NCI-H748 treated with DMSO at 0.1 percent for 48 hours (cell line): ENCODE measurements at regions not wholly inside any gene's neighbourhood (a gene's known extent, or its start where the extent isn't known, plus 50 kb on each side); places are given as distances from the start of the nearest gene placed in this dataset.
"Not testable (repeated sequence)": the region's sequence is repeated elsewhere in the genome, so short reads cannot be mapped to it uniquely, and the experiment has no call there.

Experiments
- DNase-seq: peaks from one replicate; lab custom pipeline; 2025; lab: John Stamatoyannopoulos, UW

DNA sequence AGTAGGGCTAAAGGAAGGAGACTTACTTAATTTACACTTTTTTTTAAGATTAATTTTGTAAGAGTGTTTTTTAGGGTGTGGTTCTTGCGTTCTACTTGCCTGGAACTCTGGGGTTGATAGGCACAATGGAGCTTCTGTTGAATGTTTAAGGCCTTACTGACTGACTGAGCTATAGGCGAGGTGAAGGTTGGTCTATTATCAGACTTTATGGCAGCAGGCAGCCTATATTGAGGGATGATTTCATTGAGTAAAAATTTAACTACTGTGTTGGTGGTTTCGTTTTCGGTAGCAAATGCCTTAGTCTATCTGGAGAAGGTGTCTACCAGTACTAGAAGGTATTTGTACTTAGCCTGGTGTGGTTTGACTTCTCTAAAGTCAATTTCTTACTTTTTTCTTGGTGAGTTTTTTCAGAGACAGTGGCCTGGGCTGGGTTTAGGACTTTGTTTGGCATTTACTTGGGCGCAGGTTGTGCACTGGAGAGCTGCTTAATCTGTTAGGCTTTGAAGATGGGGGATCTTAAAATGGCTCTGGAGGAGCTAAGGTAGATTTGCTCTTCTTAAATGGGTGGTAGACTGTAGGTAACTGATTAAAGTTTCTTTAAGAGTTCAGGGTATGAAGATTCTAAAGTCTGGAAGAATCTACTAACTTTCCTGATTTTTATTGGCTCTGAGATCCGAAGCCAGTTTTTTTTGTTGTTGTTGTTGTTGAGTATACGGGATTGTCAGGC is 164.5 kb upstream of the CCZ1B start:
- not testable (repeated sequence) for DNase-seq

DNA sequence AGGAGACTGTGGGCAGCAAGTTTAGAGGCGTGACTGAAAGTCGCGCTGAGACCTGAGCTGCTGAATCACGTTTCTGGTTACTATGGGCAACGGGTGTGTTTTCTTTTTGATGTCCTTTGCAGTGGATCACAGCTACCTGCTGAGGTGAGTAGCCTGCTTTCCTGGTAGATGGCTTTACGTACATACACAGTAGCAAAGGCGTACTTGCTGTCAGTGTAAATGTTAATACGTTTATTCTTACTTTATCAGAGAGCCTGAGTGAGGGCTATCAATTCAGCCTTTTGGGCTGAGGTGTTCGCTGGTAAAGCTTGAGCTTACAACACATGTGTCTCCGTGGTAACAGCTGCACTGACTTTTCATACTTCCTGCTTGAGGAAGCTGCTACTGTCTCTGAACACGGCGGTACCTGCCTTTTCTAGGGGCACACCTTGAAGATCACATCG is 165.1 kb upstream of the CCZ1B start:
- peak; percentile 76 for DNase-seq

DNA sequence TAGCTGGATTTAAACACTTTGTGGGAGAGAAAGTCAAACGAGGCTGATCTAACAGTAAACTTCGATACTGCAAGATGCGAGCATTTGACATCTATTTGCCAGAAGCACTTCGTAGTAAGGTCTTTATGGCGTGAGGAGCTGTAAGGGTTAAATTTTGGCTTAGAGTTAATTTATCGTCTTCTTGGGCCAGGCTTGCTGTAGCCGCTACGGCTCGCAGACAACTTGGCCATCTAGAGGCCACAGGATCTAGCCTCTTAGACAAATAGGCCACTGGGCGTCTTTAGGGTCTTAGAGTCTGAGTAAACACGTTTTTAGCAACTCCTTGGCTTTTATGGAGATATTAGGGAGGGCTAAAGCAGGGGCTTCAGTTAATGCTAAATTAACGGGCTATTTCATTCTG is 165.6 kb upstream of the CCZ1B start:
- DNase-seq: not testable (repeated sequence)

- not testable (repeated sequence) for DNase-seq
Observed at GRCh38 chr7:6992133-6992532, 166.1 kb upstream of the CCZ1B start.

GRCh38 chr7:6995026-6995425 is 169.0 kb upstream of the CCZ1B start:
- not testable (repeated sequence) for DNase-seq

DNA sequence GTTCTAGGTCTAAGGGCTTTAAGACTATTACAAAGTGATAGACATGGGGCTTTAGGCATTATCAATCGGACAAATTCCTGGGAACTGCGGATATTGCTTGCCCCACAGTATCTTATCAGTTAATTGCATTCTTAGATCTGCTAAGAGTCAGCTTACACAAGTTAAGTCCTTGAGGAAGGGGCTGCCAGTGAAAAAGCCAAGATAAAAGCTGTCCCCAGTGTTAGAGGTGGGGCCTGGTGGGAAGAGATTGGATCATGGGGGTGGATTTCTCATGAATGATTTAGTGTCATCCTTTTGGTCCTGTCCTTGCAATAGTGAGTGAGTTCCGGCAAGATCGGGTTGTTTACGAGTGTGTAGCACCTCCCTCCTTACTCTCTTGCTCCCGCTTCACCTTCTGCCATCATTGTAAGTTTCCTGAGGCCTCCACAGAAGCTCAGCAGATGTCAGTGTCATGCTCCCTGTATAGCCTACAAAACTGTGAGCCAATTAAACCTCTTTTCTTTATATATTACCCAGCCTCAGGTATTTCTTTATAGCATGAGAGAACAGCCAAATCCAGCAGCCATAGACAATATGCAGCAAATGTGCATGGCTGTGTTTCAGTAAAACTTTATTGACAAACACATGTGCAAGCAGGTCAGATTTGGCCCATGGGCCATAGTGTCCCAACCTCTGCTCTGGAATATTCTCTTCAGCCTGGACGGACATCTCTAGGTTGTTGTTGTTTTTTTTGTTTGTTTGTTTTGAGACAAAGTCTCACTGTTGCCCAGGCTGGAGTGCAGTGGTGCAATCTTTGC is 169.6 kb upstream of the CCZ1B start:
- not testable (repeated sequence) for DNase-seq

- DNase-seq: not testable (repeated sequence)
Observed at GRCh38 chr7:6999067-6999666, 173.1 kb upstream of the CCZ1B start.

- peak; percentile 78 for DNase-seq
Observed at GRCh38 chr7:7002418-7003062, 176.5 kb upstream of the CCZ1B start.

DNA sequence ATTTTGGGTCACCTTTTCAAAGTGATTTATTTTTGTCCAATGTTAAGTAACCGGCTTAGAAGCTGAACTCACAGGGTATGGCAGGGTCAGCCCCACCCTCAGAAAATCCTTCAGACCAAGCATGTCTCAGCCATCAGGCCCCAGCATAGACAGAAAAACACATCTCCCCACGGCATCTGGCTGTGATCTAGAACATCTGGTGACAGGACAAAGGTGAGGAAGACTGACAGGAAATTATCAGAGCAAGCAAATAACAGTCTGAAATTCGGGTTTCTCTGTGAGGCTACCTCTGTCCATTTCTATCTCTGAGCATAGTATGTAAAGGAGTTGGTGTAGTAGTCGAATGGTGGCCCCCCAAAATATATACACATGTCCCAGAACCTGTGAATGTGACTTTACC is 177.0 kb upstream of the C1GALT1 start:
- no peak for DNase-seq

DNA sequence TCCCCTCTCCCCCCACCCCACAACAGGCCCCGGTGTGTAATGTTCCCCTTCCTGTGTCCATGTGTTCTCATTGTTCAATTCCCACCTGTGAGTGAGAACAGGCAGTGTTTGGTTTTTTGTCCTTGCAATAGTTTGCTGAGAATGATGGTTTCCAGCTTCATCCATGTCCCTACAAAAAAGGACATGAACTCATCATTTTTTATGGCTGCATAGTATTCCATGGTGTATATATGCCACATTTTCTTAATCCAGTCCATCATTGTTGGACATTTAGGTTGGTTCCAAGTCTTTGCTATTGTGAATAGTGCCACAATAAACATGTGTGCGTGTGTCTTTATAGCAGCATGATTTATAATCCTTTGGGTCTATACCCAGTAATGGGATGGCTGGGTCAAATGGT is 176.4 kb upstream of the C1GALT1 start:
- not testable (repeated sequence) for DNase-seq

DNA sequence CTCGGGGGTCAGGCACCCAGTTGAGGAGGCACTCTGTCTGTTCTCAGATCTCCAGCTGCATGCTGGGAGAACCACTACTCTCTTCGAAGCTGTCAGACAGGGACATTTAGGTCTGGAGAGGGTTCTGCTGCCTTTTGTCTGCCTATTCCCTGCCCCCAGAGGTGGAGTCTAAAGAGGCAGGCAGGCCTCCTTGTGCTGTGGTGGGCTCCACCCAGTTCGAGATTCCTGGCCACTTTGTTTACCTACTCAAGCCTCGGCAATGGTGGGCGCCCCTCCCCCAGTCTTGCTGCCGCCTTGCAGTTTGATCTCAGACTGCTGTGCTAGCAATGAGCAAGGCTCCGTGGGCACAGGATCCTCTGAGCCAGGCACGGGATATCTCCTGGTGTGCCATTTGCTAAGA is 171.1 kb upstream of the C1GALT1 start:
- not testable (repeated sequence) for DNase-seq

- DNase-seq: not testable (repeated sequence)
Observed at GRCh38 chr7:7011751-7012150, 170.6 kb upstream of the C1GALT1 start.

- no peak for DNase-seq
Observed at GRCh38 chr7:7014827-7015595, 167.3 kb upstream of the C1GALT1 start.

DNA sequence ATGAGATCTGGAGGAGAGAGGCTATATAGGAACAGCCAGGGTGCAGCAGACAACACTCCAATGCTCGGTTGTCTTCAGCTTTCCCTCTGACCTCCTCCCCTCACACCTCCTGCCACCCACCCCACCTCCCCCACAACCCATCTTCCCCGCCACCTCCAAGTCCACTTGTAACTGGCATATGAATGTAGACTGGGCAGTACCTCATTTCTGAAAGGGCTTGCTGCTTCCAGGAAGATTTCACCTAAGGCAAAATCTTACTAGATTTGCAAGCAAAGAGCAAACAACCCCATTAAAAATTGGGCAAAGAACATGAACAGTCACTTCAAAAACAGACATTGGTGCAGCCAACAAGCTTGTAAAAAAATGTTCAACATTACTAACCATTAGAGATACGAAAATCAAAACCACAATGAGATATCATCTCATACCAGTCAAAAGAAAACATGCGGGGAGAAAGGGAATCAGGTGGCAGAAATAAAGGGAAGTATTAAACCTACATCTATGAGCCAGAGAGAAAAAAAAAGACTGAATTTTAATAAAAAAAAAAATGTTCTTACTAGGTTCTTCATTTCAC is 164.6 kb upstream of the C1GALT1 start:
- DNase-seq: no peak

DNA sequence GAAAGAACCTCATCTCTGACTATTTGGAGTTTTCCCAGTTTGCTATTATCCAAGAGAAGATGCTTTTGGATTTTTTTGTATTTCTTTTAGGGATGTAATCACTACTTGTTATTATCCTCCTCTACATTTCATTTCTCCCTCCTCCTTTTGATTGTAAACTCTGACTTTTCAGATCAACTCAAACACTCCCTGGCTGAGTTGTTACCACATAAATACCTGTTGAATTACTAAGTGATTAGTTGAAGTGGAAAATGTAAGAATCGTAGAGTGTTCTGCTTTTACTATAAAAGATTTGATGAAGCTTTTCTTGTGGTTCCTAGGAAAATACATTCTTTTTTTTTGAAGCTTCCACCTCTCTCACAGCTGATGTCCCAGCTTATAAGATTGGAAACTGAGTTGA is 164.1 kb upstream of the C1GALT1 start:
- DNase-seq: no peak

DNA sequence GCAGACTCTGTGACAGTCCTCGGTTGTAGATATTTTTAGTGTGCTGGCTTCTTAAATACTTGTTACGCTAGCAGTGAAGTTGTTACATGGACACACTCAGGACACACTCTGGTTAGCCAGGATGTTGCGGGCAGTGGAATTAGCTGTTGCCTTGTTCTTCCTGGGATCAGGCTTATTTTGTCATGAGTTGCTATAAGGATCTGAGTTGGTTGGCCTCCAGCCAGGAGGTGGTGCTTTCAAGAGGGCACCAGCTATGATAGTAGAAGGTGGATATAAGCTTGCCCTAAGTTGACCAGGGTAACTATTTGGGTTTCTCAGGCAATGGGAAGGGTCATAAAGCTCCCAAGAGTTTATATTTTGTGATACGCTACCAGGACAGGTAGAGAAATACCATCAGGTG is 150.1 kb upstream of the C1GALT1 start:
- no peak for DNase-seq

DNA sequence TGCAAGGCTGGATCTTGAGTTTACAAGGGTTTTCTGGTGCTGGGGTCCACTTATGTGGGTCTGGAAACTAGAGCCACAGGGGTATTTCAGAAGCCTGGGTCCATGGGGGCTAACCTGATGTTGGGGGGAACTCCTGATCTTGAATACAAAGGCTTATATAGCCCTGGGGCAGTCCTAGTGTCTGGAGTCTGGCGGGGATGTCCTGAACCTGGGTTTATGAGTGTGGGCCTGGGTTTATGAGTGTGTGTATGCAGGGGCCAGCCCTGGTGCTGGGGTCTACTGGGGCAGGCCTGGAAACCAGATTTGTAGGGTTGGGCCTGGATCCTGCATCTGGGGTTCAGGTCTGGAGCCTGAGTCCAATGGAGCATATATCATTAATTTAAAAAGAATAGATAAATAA is 146.5 kb upstream of the C1GALT1 start:
- no peak for DNase-seq

DNA sequence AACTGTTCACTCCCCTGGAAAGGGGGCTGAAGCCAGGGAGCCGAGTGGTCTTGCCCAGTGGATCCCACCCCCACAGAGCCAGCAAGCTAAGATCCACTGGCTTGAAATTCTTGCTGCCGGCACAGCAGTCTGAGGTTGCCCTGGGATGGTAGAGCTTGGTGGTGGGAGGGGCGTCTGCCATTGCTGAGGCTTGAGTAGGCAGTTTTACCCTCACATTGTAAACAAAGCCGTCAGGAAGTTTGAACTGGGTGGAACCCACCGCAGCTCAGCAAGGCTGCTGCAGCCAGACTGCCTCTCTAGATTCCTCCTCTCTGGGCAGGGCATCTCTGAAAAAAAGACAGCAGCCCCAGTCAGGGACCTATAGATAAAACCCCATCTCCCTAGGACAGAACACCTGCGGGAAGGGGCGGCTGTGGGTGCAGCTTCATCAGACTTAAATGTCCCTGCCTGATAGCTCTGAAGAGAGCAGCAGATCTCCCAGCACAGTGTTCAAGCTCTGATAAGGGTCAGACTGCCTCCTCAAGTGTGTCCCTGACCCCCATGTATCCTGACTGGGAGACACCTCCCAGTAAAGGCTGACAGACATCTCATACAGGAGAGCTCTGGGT is 140.0 kb upstream of the C1GALT1 start:
- not testable (repeated sequence) for DNase-seq

GRCh38 chr7:7044806-7045205 is 137.5 kb upstream of the C1GALT1 start:
- no peak for DNase-seq

GRCh38 chr7:7048213-7048612 is 134.1 kb upstream of the C1GALT1 start:
- DNase-seq: no peak
